ENCODE measurements at regions not wholly inside any gene's neighbourhood (a gene's known extent, or its start where the extent isn't known, plus 50 kb on each side); places are given as distances from the start of the nearest gene placed in this dataset.

- no peaks in the 10 kb centered on the region for H3K36me3 ChIP-seq (ENCODE audit: control insufficient read depth, insufficient read depth, low read length)
- ATAC-seq (no peak), DNase-seq (ENCODE audit: low read depth, low spot score) (no peak)
- no peaks in the 10 kb centered on the region for H3K27me3 ChIP-seq (ENCODE audit: control insufficient read depth, insufficient read depth, low read length)
- intact Hi-C loops (cut with micrococcal nuclease; ENCODE audit: unreplicated experiment), result no loop called here
- BruUV-seq (replicated peaks), result no TSS peak
- POLR2A ChIA-PET, result no interaction called here
- peaks cover 4% of the 10 kb centered on the region; the same call in 1 of the 2 replicates for H3K9me3 ChIP-seq (ENCODE audit: control insufficient read depth, insufficient read depth, low read depth, low read length)
- no peaks in the 10 kb centered on the region for H3K4me1 ChIP-seq (ENCODE audit: control insufficient read depth, insufficient read depth, low read length)
- H3K27ac ChIP-seq (ENCODE audit: low read length), result no peak overlapping the region
- H3K4me3 ChIP-seq (ENCODE audit: low read depth in 2 of 2, low read length in 2 of 2), result no peak overlapping the region
- in situ Hi-C loops (cut with HindIII; ENCODE audit: low pct_unique_long_range_greater_than_20kb, low sequenced_read_pairs), result no loop called here
- CTCF ChIA-PET, result no interaction called here
- TF ChIP-seq, protein P1, sequence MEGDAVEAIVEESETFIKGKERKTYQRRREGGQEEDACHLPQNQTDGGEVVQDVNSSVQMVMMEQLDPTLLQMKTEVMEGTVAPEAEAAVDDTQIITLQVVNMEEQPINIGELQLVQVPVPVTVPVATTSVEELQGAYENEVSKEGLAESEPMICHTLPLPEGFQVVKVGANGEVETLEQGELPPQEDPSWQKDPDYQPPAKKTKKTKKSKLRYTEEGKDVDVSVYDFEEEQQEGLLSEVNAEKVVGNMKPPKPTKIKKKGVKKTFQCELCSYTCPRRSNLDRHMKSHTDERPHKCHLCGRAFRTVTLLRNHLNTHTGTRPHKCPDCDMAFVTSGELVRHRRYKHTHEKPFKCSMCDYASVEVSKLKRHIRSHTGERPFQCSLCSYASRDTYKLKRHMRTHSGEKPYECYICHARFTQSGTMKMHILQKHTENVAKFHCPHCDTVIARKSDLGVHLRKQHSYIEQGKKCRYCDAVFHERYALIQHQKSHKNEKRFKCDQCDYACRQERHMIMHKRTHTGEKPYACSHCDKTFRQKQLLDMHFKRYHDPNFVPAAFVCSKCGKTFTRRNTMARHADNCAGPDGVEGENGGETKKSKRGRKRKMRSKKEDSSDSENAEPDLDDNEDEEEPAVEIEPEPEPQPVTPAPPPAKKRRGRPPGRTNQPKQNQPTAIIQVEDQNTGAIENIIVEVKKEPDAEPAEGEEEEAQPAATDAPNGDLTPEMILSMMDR (IDR thresholded peaks at IDR 0.05), result no peak
- TF ChIP-seq REST (IDR thresholded peaks at IDR 0.05; ENCODE audit: insufficient read depth in 1 of 2, low read depth in 2 of 2, low read length in 1 of 2), result no peak
Observed at GRCh38 chr2:71767663-71768062, 314.3 kb downstream of the DYSF start.

DNA sequence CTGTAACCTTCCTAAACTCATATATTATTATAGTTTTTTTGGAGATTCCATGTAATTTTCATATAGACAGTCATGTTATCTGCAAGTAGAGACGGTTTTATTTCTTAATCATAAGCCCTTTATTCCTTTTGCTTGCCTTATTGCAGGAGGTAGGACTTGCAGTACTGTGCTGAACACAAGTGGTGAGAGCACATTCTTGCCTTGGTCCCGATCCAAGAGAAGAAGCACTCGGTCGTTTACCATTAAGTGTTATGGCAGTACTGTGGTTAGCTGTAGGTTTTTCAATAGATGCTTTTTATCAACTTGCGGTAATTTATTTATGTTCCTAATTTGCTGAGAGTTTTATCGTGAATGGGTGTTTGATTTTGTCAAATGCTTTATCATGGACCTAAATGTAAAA, 305.7 kb downstream of the DYSF start:
- in situ Hi-C loops (cut with HindIII; ENCODE audit: low pct_unique_long_range_greater_than_20kb, low sequenced_read_pairs), result no loop called here
- POLR2A ChIA-PET, result no interaction called here
- TF ChIP-seq REST (IDR thresholded peaks at IDR 0.05; ENCODE audit: insufficient read depth in 1 of 2, low read depth in 2 of 2, low read length in 1 of 2), result no peak
- TF ChIP-seq TCF7L2 (IDR thresholded peaks at IDR 0.05; ENCODE audit: low read depth, low read length), result no peak
- TF ChIP-seq, protein P1 (IDR thresholded peaks at IDR 0.05), result no peak
- no peak for TF ChIP-seq POLR2AphosphoS5 (IDR thresholded peaks at IDR 0.05; ENCODE audit: low read depth, low read length)
- no peak for TF ChIP-seq SIN3A (IDR thresholded peaks at IDR 0.05; ENCODE audit: borderline replicate concordance, insufficient read depth, low read depth, low read length)
- no TSS peak for BruUV-seq (replicated peaks)
- no peak overlapping the region for H3K4me3 ChIP-seq (ENCODE audit: low read depth in 2 of 2, low read length in 2 of 2)
- H3K36me3 ChIP-seq (ENCODE audit: control insufficient read depth, insufficient read depth, low read length), result no peaks in the 10 kb centered on the region
- no peak for DNase-seq (ENCODE audit: low read depth, low spot score)
- H3K9me3 ChIP-seq (ENCODE audit: control insufficient read depth, insufficient read depth, low read depth, low read length), result no peaks in the 10 kb centered on the region
- CTCF ChIA-PET, result no interaction called here
- no peaks in the 10 kb centered on the region for H3K27me3 ChIP-seq (ENCODE audit: control insufficient read depth, insufficient read depth, low read length)
- H3K27ac ChIP-seq (ENCODE audit: low read length), result no peak overlapping the region
- no peaks in the 10 kb centered on the region; the same call in 1 of the 2 replicates for H3K4me1 ChIP-seq (ENCODE audit: control insufficient read depth, insufficient read depth, low read length)
- ATAC-seq, result no peak
- intact Hi-C loops (cut with micrococcal nuclease; ENCODE audit: unreplicated experiment), result no loop called here
